ENCODE measurements at regions not wholly inside any gene's neighbourhood (a gene's known extent, or its start where the extent isn't known, plus 50 kb on each side); places are given as distances from the start of the nearest gene placed in this dataset.

DNA sequence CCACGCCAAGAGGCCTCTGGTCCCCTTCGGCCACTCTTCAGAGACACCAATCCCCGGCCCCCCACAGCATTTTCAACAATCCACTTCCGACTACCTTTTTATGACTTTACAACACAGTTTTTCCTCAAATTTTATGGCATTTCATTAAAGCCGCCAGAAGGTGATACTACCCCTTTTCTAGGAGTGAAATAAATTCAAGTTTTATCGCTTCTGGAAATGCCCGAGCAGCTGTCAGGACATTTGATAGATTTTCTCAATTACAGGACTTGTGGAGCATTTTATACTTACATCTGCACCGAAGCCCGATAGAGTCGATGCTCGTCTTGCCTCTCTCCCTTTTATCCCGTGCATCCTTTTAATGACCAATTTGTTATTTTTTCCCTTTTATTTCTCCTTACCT lies 108.1 kb upstream of the CREB1 start:
- TF ChIP-seq GATA2 (IDR thresholded peaks at IDR 0.05; ENCODE audit: low read depth, low read length) = no peak
- TF ChIP-seq GATA3 (IDR thresholded peaks at IDR 0.05; ENCODE audit: low read depth, low read length) = no peak
